ENCODE measurements at regions not wholly inside any gene's neighbourhood (a gene's known extent, or its start where the extent isn't known, plus 50 kb on each side); places are given as distances from the start of the nearest gene placed in this dataset.
"Not testable (repeated sequence)": the region's sequence is repeated elsewhere in the genome, so short reads cannot be mapped to it uniquely, and the experiment has no call there.

- TF ChIP-seq CTCF, POLR2A (IDR thresholded peaks at IDR 0.05): not testable (repeated sequence)
Observed at GRCh38 chr2:176428944-176429469, 159.8 kb downstream of the MTX2 start.
